Erythroblast (primary cell): ENCODE measurements at regions not wholly inside any gene's neighbourhood (a gene's known extent, or its start where the extent isn't known, plus 50 kb on each side); places are given as distances from the start of the nearest gene placed in this dataset.

Experiments
- GATA1 ChIP-seq: IDR thresholded peaks from 2 replicates; pipeline ENCODE4 v1.6.1; 2011; ENCODE audit warnings: low read depth, mild to moderate bottlenecking, control low read depth, low read length, moderate library complexity
- POLR2A ChIP-seq: IDR thresholded peaks from 2 replicates; pipeline ENCODE4 v1.6.1; 2011; ENCODE audit warnings: mild to moderate bottlenecking, low read length

- TF ChIP-seq POLR2A: no peak
- no peak for TF ChIP-seq GATA1
These were observed 88.3 kb upstream of the ADGRL2 start for GRCh38 chr1:81712425-81712824.
